DOHH2 (cell line): ENCODE measurements at regions not wholly inside any gene's neighbourhood (a gene's known extent, or its start where the extent isn't known, plus 50 kb on each side); places are given as distances from the start of the nearest gene placed in this dataset.

Experiments used
- H3F3A ChIP-seq: fragments of 200-600 bp; sonication (generic), shearing (Covaris generic); 2 replicates; pipeline ENCODE4 v1.6.0; 2016; ENCODE audit warnings: antibody characterized with exemption, mild to moderate bottlenecking; ENCODE audit not compliant: control insufficient read depth, insufficient read depth
- H3K27ac ChIP-seq: fragments of 200-600 bp; sonication (generic); 2 replicates; pipeline ENCODE4 v1.5.1; 2014; ENCODE audit warnings: low read depth, mild to moderate bottlenecking, low read length, moderate library complexity
- H3K27me3 ChIP-seq: fragments of 200-600 bp; sonication (generic); 2 replicates; pipeline ENCODE4 v1.6.1; 2014; ENCODE audit warnings: mild to moderate bottlenecking, low read length, mixed read lengths; ENCODE audit not compliant: control insufficient read depth
- H3K36me3 ChIP-seq: fragments of 200-600 bp; sonication (generic); 2 replicates; pipeline ENCODE4 v1.6.1; 2014; ENCODE audit warnings: mild to moderate bottlenecking, low read length, moderate library complexity, mixed read lengths; ENCODE audit not compliant: control insufficient read depth
- H3K4me1 ChIP-seq: fragments of 200-600 bp; sonication (generic); 2 replicates; pipeline ENCODE4 v1.6.1; 2014; ENCODE audit warnings: mild to moderate bottlenecking, low read length, mixed read lengths; ENCODE audit not compliant: control insufficient read depth
- H3K4me2 ChIP-seq: fragments of 200-600 bp; sonication (generic); 2 replicates; pipeline ENCODE4 v1.6.0; 2014; ENCODE audit warnings: mild to moderate bottlenecking, low read length, moderate library complexity
- H3K4me3 ChIP-seq: fragments of 200-600 bp; sonication (generic); 2 replicates; pipeline ENCODE4 v1.5.1; 2014; ENCODE audit warnings: mild to moderate bottlenecking, low read length, mixed read lengths
- H3K79me2 ChIP-seq: fragments of 200-600 bp; sonication (generic); 2 replicates; pipeline ENCODE4 v1.6.1; 2014; ENCODE audit warnings: mild to moderate bottlenecking, low read length, mixed read lengths; ENCODE audit not compliant: control insufficient read depth
- H3K9me2 ChIP-seq: fragments of 200-600 bp; sonication (generic); replicated peaks from 2 replicates; pipeline ENCODE4 v1.6.1; 2014; ENCODE audit warnings: mild to moderate bottlenecking, low read length, mixed read lengths; ENCODE audit not compliant: control insufficient read depth
- H3K9me3 ChIP-seq: fragments of 200-600 bp; sonication (generic); 2 replicates; pipeline ENCODE4 v1.6.1; 2014; ENCODE audit warnings: antibody characterized with exemption, low read length, mixed read lengths; ENCODE audit not compliant: control insufficient read depth, insufficient read depth
- H4K20me1 ChIP-seq: fragments of 200-600 bp; sonication (generic); 2 replicates; pipeline ENCODE4 v1.6.0; 2014; ENCODE audit warnings: low read depth, mild to moderate bottlenecking, antibody characterized with exemption, low read length, moderate library complexity; ENCODE audit not compliant: control insufficient read depth, insufficient read depth
- CTCF ChIP-seq: fragments of 200-600 bp; sonication (generic); IDR thresholded peaks from one replicate; pipeline ENCODE4 v1.5.1; 2014; ENCODE audit warnings: antibody characterized with exemption, mild to moderate bottlenecking, low read depth, low read length; ENCODE audit not compliant: poor library complexity, severe bottlenecking
- EZH2phosphoT487 ChIP-seq: fragments of 200-600 bp; sonication (generic); IDR thresholded peaks from 2 replicates; pipeline ENCODE4 v1.6.1; 2017; ENCODE audit warnings: borderline replicate concordance, mild to moderate bottlenecking, antibody characterized with exemption, low read length, moderate library complexity, mixed read lengths

GRCh38 chr4:159757499-159757898 is 654.6 kb downstream of the RAPGEF2 start:
- H3K4me2 ChIP-seq = no peak overlapping the region
- TF ChIP-seq EZH2phosphoT487 (no peak), CTCF (no peak)
- no peaks in the 10 kb centered on the region for H4K20me1 ChIP-seq
- no peaks in the 10 kb centered on the region for H3K9me2 ChIP-seq
- H3K27me3 ChIP-seq = no peaks in the 10 kb centered on the region
- H3K79me2 ChIP-seq = no peaks in the 10 kb centered on the region
- H3K36me3 ChIP-seq = no peaks in the 10 kb centered on the region
- no peaks in the 10 kb centered on the region for H3K9me3 ChIP-seq
- H3K4me1 ChIP-seq = no peaks in the 10 kb centered on the region
- no peak overlapping the region for H3K4me3 ChIP-seq
- H3F3A ChIP-seq = no peaks in the 10 kb centered on the region
- H3K27ac ChIP-seq = no peak overlapping the region

- no peak overlapping the region for H3K4me3 ChIP-seq
- no peaks in the 10 kb centered on the region for H3K9me3 ChIP-seq
- H3K27me3 ChIP-seq = no peaks in the 10 kb centered on the region
- no peaks in the 10 kb centered on the region for H3K9me2 ChIP-seq
- no peak overlapping the region for H3K27ac ChIP-seq
- H3K4me2 ChIP-seq = no peak overlapping the region
- H3K79me2 ChIP-seq = no peaks in the 10 kb centered on the region
- H3K36me3 ChIP-seq = no peaks in the 10 kb centered on the region
- no peaks in the 10 kb centered on the region for H3F3A ChIP-seq
- no peaks in the 10 kb centered on the region for H4K20me1 ChIP-seq
- TF ChIP-seq EZH2phosphoT487 = no peak
- TF ChIP-seq CTCF = no peak
- no peaks in the 10 kb centered on the region for H3K4me1 ChIP-seq
Observed at GRCh38 chr4:159758061-159758460, 655.2 kb downstream of the RAPGEF2 start.

- H3K27ac ChIP-seq = no peak overlapping the region
- no peaks in the 10 kb centered on the region for H3K9me2 ChIP-seq
- H3K9me3 ChIP-seq = no peaks in the 10 kb centered on the region
- H3K4me3 ChIP-seq = no peak overlapping the region
- no peaks in the 10 kb centered on the region for H3K27me3 ChIP-seq
- no peaks in the 10 kb centered on the region for H3K36me3 ChIP-seq
- no peak for TF ChIP-seq CTCF
- H3K4me2 ChIP-seq = no peak overlapping the region
- H4K20me1 ChIP-seq = no peaks in the 10 kb centered on the region
- H3K4me1 ChIP-seq = no peaks in the 10 kb centered on the region
- H3F3A ChIP-seq = no peaks in the 10 kb centered on the region
- H3K79me2 ChIP-seq = no peaks in the 10 kb centered on the region
Observed at GRCh38 chr4:159762672-159763071, 659.8 kb downstream of the RAPGEF2 start.

GRCh38 chr4:159764343-159764952 is 661.6 kb downstream of the RAPGEF2 start:
- no peak overlapping the region for H3K4me2 ChIP-seq

More at GRCh38 chr4:159764343-159764952, 661.6 kb downstream of the RAPGEF2 start:
- no peaks in the 10 kb centered on the region for H4K20me1 ChIP-seq
- no peaks in the 10 kb centered on the region for H3K9me2 ChIP-seq
- H3K27me3 ChIP-seq = no peaks in the 10 kb centered on the region
- H3K9me3 ChIP-seq = no peaks in the 10 kb centered on the region
- no peak overlapping the region for H3K27ac ChIP-seq
- H3K79me2 ChIP-seq = no peaks in the 10 kb centered on the region
- no peaks in the 10 kb centered on the region for H3K4me1 ChIP-seq
- no peaks in the 10 kb centered on the region for H3K36me3 ChIP-seq
- no peak overlapping the region for H3K4me3 ChIP-seq
- TF ChIP-seq EZH2phosphoT487 (no peak), CTCF (peak; percentile 63)
- H3F3A ChIP-seq = no peaks in the 10 kb centered on the region
